Psoas muscle (tissue), 7 donors: ENCODE measurements at regions not wholly inside any gene's neighbourhood (a gene's known extent, or its start where the extent isn't known, plus 50 kb on each side); places are given as distances from the start of the nearest gene placed in this dataset.

Experiments
- ATAC-seq, 4 donors: fragments of 200-7000 bp; cut with Tn5 transposase; one replicate each; pipeline ENCODE4 v1.9.1; 2020; ENCODE audit warnings: moderate library complexity in 3 of 4, mild to moderate bottlenecking in 2 of 4
- DNase-seq, 2 donors: peaks; one replicate each; pipeline ENCODE4 v3.0.0-alpha.2; 2020
- H3K27ac ChIP-seq: fragments of 200-600 bp; one replicate; pipeline ENCODE4 v1.8.0; 2022
- H3K27me3 ChIP-seq, 3 donors: fragments of 200-600 bp in 1 of 3; one replicate each; pipeline versions ENCODE4 v1.6.1 to v1.8.0; 2013 to 2022; ENCODE audit warnings: low read length in 2 of 3, mild to moderate bottlenecking in 2 of 3, moderate library complexity in 1 of 3; ENCODE audit not compliant: insufficient read depth in 3 of 3
- H3K36me3 ChIP-seq, 2 donors: fragments of 200-600 bp in 1 of 2; one replicate each; pipeline versions ENCODE4 v1.6.1 to v1.8.0; 2013 to 2022; ENCODE audit warnings: low read depth in 1 of 2, mild to moderate bottlenecking in 1 of 2, moderate library complexity in 1 of 2; ENCODE audit not compliant: insufficient read depth in 1 of 2
- H3K4me1 ChIP-seq: fragments of 200-600 bp; one replicate; pipeline ENCODE4 v1.8.0; 2022
- H3K4me3 ChIP-seq: fragments of 200-600 bp; one replicate; pipeline ENCODE4 v1.8.0; 2022; ENCODE audit warnings: mild to moderate bottlenecking
- H3K9me3 ChIP-seq: fragments of 200-600 bp; one replicate; pipeline ENCODE4 v1.8.0; 2022
- CTCF ChIP-seq: fragments of 200-600 bp; IDR thresholded peaks from one replicate; pipeline ENCODE4 v1.8.0; 2022; ENCODE audit warnings: antibody characterized with exemption
- WGBS, 3 donors: extraction: QIAGEN DNeasy Blood & Tissue Kit; methylation state at CpG; one replicate each; pipeline versions ENCODE4 v1.1.6 to v1.1.7; 2013; 5-methylcytosine and 5-hydroxymethylcytosine counted together
- intact Hi-C, 2 donors: fragments of 100-400 bp; cut with DNase I; formaldehyde crosslinking; loops; one replicate each; pipeline versions ENCODE4 v1.11.0 to v1.14.2; 2022
- donor health status: healthy with polysubstance abuse.
- donor health status: DM: no; HTN: no; CAD: no; lungs with moderate emphysema.
- donor health status: Bipolar disorder and iron deficiency.
- donor health status: healthy.
- donor health status: DM: yes; HTN: yes; CAD: no.
- donor health status: DM: no; HTN: no; CAD: no.
- donor health status: DM: yes; HTN: yes; CAD: no.

GRCh38 chr2:185375731-185376130 lies 362.9 kb upstream of the FSIP2 start:
- Histone ChIP-seq H3K27ac (no peak overlapping the region), H3K4me1 (no peaks in the 10 kb centered on the region), H3K27me3 (no peaks in the 10 kb centered on the region), H3K36me3 (no peaks in the 10 kb centered on the region), H3K4me3 (no peak overlapping the region), H3K9me3 (no peaks in the 10 kb centered on the region)
- 85 to 91% (median 87%) methylated on average over 3 of the region's 3 CpGs for WGBS, 3 donors
- no peak for TF ChIP-seq CTCF
- DNase-seq (no peak), ATAC-seq (no peak)
- intact Hi-C loops = no loop called here

GRCh38 chr2:185381631-185382030 lies 357.0 kb upstream of the FSIP2 start:
- DNase-seq (no peak), ATAC-seq (no peak)
- no peak for TF ChIP-seq CTCF
- WGBS, 3 donors = 19 to 23% (median 22%) methylated on average over 1 of the region's 1 CpG
- intact Hi-C loops = no loop called here
- Histone ChIP-seq H3K27ac (no peak overlapping the region), H3K4me1 (no peaks in the 10 kb centered on the region), H3K4me3 (no peak overlapping the region), H3K27me3 (no peaks in the 10 kb centered on the region), H3K9me3 (no peaks in the 10 kb centered on the region), H3K36me3 (no peaks in the 10 kb centered on the region)

GRCh38 chr2:185384822-185385560 lies 353.6 kb upstream of the FSIP2 start:
- TF ChIP-seq CTCF = no peak
- Histone ChIP-seq H3K4me3 (no peak overlapping the region), H3K27ac (no peak overlapping the region), H3K9me3 (no peaks in the 10 kb centered on the region), H3K27me3 (no peaks in the 10 kb centered on the region), H3K36me3 (no peaks in the 10 kb centered on the region), H3K4me1 (no peaks in the 10 kb centered on the region)
- 73 to 77% (median 76%) methylated on average over 2 of the region's 2 CpGs for WGBS, 3 donors
- DNase-seq (no peak), ATAC-seq (no peak)
- intact Hi-C loops = no loop called here

- TF ChIP-seq CTCF = no peak
- Histone ChIP-seq H3K9me3 (no peaks in the 10 kb centered on the region), H3K27ac (no peak overlapping the region), H3K27me3 (no peaks in the 10 kb centered on the region), H3K4me3 (no peak overlapping the region), H3K36me3 (no peaks in the 10 kb centered on the region), H3K4me1 (no peaks in the 10 kb centered on the region)
- WGBS, 3 donors = 43 to 77% (median 56%) methylated on average over 2 of the region's 2 CpGs
- intact Hi-C loops = no loop called here
- ATAC-seq (no peak), DNase-seq (no peak)
Observed at GRCh38 chr2:185388226-185388625, 350.4 kb upstream of the FSIP2 start.

- no peaks in the 10 kb centered on the region for H3K27me3 ChIP-seq
- ATAC-seq (no peak), DNase-seq (no peak)
- H3K4me3 ChIP-seq = no peak overlapping the region
- no peak for TF ChIP-seq CTCF
- no peaks in the 10 kb centered on the region for H3K36me3 ChIP-seq
- no peaks in the 10 kb centered on the region for H3K9me3 ChIP-seq
- H3K4me1 ChIP-seq = no peaks in the 10 kb centered on the region
- intact Hi-C loops = no loop called here
- no peak overlapping the region for H3K27ac ChIP-seq
Observed at GRCh38 chr2:185391543-185391942, 347.1 kb upstream of the FSIP2 start.
